Skeletal muscle tissue (tissue), 3 donors: ENCODE measurements at regions not wholly inside any gene's neighbourhood (a gene's known extent, or its start where the extent isn't known, plus 50 kb on each side); places are given as distances from the start of the nearest gene placed in this dataset.

Source experiments
- H3K27ac ChIP-seq: one replicate; pipeline ENCODE4 v1.7.0; 2013; ENCODE audit warnings: mild to moderate bottlenecking, low read depth, low read length, inconsistent platforms
- H3K27me3 ChIP-seq, 3 donors: one replicate each; pipeline ENCODE4 v1.7.0; 2013; ENCODE audit warnings: low read length in 3 of 3; ENCODE audit not compliant: control insufficient read depth in 3 of 3, insufficient read depth in 3 of 3
- H3K36me3 ChIP-seq, 3 donors: one replicate each; pipeline ENCODE4 v1.7.0; 2013; ENCODE audit warnings: low read length in 3 of 3; ENCODE audit not compliant: control insufficient read depth in 3 of 3, insufficient read depth in 3 of 3
- H3K4me1 ChIP-seq, 3 donors: one replicate each; pipeline ENCODE4 v1.7.0; 2013; ENCODE audit warnings: low read length in 3 of 3, mild to moderate bottlenecking in 3 of 3; ENCODE audit not compliant: control insufficient read depth in 3 of 3, insufficient read depth in 3 of 3
- H3K4me3 ChIP-seq, 3 donors: one replicate each; pipeline ENCODE4 v1.7.0; 2013; ENCODE audit warnings: low read length in 3 of 3
- H3K9ac ChIP-seq, 3 donors: one replicate each; pipeline ENCODE4 v1.7.0; 2013; ENCODE audit warnings: low read length in 3 of 3, mild to moderate bottlenecking in 3 of 3, moderate library complexity in 2 of 3, low read depth in 1 of 3
- H3K9me3 ChIP-seq, 3 donors: one replicate each; pipeline ENCODE4 v1.7.0; 2013; ENCODE audit warnings: low read length in 3 of 3; ENCODE audit not compliant: control insufficient read depth in 3 of 3
- donor health status: Osteomylitis.

- Histone ChIP-seq H3K9ac (no peak overlapping the region), H3K9me3 (no peaks in the 10 kb centered on the region), H3K36me3 (no peaks in the 10 kb centered on the region), H3K27me3 (no peaks in the 10 kb centered on the region), H3K4me1 (no peaks in the 10 kb centered on the region), H3K4me3 (no peak overlapping the region), H3K27ac (no peak overlapping the region)
Observed at GRCh38 chr11:39992551-39992950, 1466.9 kb downstream of the LRRC4C start.

GRCh38 chr11:39990421-39990831, 1469.0 kb downstream of the LRRC4C start:
- H3K4me3 ChIP-seq, result no peak overlapping the region
- H3K9ac ChIP-seq, result no peak overlapping the region
- H3K27me3 ChIP-seq, result no peaks in the 10 kb centered on the region
- no peak overlapping the region for H3K27ac ChIP-seq
- no peaks in the 10 kb centered on the region for H3K9me3 ChIP-seq
- H3K36me3 ChIP-seq, result no peaks in the 10 kb centered on the region
- no peaks in the 10 kb centered on the region for H3K4me1 ChIP-seq

- H3K36me3 ChIP-seq, result no peaks in the 10 kb centered on the region
- H3K27me3 ChIP-seq, result no peaks in the 10 kb centered on the region
- H3K4me3 ChIP-seq, result no peak overlapping the region
- H3K27ac ChIP-seq, result no peak overlapping the region
- H3K9ac ChIP-seq, result no peak overlapping the region
- no peaks in the 10 kb centered on the region for H3K4me1 ChIP-seq
- H3K9me3 ChIP-seq, result no peaks in the 10 kb centered on the region
Observed at GRCh38 chr11:39975091-39975490, 1484.4 kb downstream of the LRRC4C start.

- H3K9me3 ChIP-seq, result no peaks in the 10 kb centered on the region
- no peak overlapping the region for H3K4me3 ChIP-seq
- H3K9ac ChIP-seq, result no peak overlapping the region
- no peaks in the 10 kb centered on the region for H3K4me1 ChIP-seq
- no peaks in the 10 kb centered on the region for H3K27me3 ChIP-seq
- no peak overlapping the region for H3K27ac ChIP-seq
- H3K36me3 ChIP-seq, result no peaks in the 10 kb centered on the region
Observed at GRCh38 chr11:39972461-39972860, 1487.0 kb downstream of the LRRC4C start.

GRCh38 chr11:39971938-39972337, 1487.5 kb downstream of the LRRC4C start:
- no peak overlapping the region for H3K9ac ChIP-seq
- no peak overlapping the region for H3K27ac ChIP-seq
- no peaks in the 10 kb centered on the region for H3K4me1 ChIP-seq
- H3K27me3 ChIP-seq, result no peaks in the 10 kb centered on the region
- no peaks in the 10 kb centered on the region for H3K9me3 ChIP-seq
- H3K36me3 ChIP-seq, result no peaks in the 10 kb centered on the region
- H3K4me3 ChIP-seq, result no peak overlapping the region

- Histone ChIP-seq H3K4me1 (no peaks in the 10 kb centered on the region), H3K27me3 (no peaks in the 10 kb centered on the region), H3K9me3 (no peaks in the 10 kb centered on the region), H3K4me3 (no peak overlapping the region), H3K9ac (no peak overlapping the region), H3K36me3 (no peaks in the 10 kb centered on the region), H3K27ac (no peak overlapping the region)
Observed at GRCh38 chr11:39968071-39968470, 1491.4 kb downstream of the LRRC4C start.

GRCh38 chr11:39965701-39966100, 1493.8 kb downstream of the LRRC4C start:
- no peaks in the 10 kb centered on the region for H3K27me3 ChIP-seq
- H3K9ac ChIP-seq, result no peak overlapping the region
- no peak overlapping the region for H3K27ac ChIP-seq
- no peaks in the 10 kb centered on the region for H3K4me1 ChIP-seq
- no peaks in the 10 kb centered on the region for H3K36me3 ChIP-seq
- H3K4me3 ChIP-seq, result no peak overlapping the region
- H3K9me3 ChIP-seq, result no peaks in the 10 kb centered on the region

- Histone ChIP-seq H3K9me3 (no peaks in the 10 kb centered on the region), H3K4me3 (no peak overlapping the region), H3K4me1 (no peaks in the 10 kb centered on the region), H3K27ac (peak overlapping the region; percentile 51), H3K36me3 (no peaks in the 10 kb centered on the region), H3K27me3 (no peaks in the 10 kb centered on the region), H3K9ac (no peak overlapping the region)
Observed at GRCh38 chr11:39960206-39960605, 1499.2 kb downstream of the LRRC4C start.

GRCh38 chr11:39932966-39933365, 1526.5 kb downstream of the LRRC4C start:
- Histone ChIP-seq H3K36me3 (no peaks in the 10 kb centered on the region), H3K9ac (no peak overlapping the region), H3K4me3 (no peak overlapping the region), H3K27me3 (no peaks in the 10 kb centered on the region), H3K27ac (no peak overlapping the region), H3K4me1 (no peaks in the 10 kb centered on the region), H3K9me3 (no peaks in the 10 kb centered on the region)

GRCh38 chr11:39917256-39917655, 1542.2 kb downstream of the LRRC4C start:
- no peaks in the 10 kb centered on the region for H3K9me3 ChIP-seq
- no peak overlapping the region for H3K9ac ChIP-seq
- no peaks in the 10 kb centered on the region for H3K36me3 ChIP-seq
- H3K4me3 ChIP-seq, result no peak overlapping the region
- no peaks in the 10 kb centered on the region for H3K27me3 ChIP-seq
- H3K27ac ChIP-seq, result no peak overlapping the region
- no peaks in the 10 kb centered on the region for H3K4me1 ChIP-seq

GRCh38 chr11:39910087-39910486, 1549.4 kb downstream of the LRRC4C start:
- Histone ChIP-seq H3K27me3 (no peaks in the 10 kb centered on the region), H3K4me1 (no peaks in the 10 kb centered on the region), H3K9me3 (no peaks in the 10 kb centered on the region), H3K4me3 (no peak overlapping the region), H3K9ac (no peak overlapping the region), H3K27ac (no peak overlapping the region), H3K36me3 (no peaks in the 10 kb centered on the region)
